ENCODE measurements at regions not wholly inside any gene's neighbourhood (a gene's known extent, or its start where the extent isn't known, plus 50 kb on each side); places are given as distances from the start of the nearest gene placed in this dataset.
"Not testable (repeated sequence)": the region's sequence is repeated elsewhere in the genome, so short reads cannot be mapped to it uniquely, and the experiment has no call there.

GRCh38 chr2:95654897-95655296, 63.1 kb downstream of the TRIM43 start:
- DNase-seq; intact Hi-C loops (cut with DNase I): not testable (repeated sequence)

- intact Hi-C loops (cut with DNase I); DNase-seq: not testable (repeated sequence)
Observed at GRCh38 chr2:95656553-95656952, 64.8 kb downstream of the TRIM43 start.

GRCh38 chr2:95657937-95658336, 66.1 kb downstream of the TRIM43 start:
- intact Hi-C loops (cut with DNase I); DNase-seq: not testable (repeated sequence)

- intact Hi-C loops (cut with DNase I); DNase-seq: not testable (repeated sequence)
Observed at GRCh38 chr2:95660766-95661562, 69.2 kb downstream of the TRIM43 start.

- intact Hi-C loops (cut with DNase I); DNase-seq: not testable (repeated sequence)
Observed at GRCh38 chr2:95663471-95664441, 72.0 kb downstream of the TRIM43 start.

- DNase-seq; intact Hi-C loops (cut with DNase I): not testable (repeated sequence)
Observed at GRCh38 chr2:95666636-95667035, 74.8 kb downstream of the TRIM43 start.

GRCh38 chr2:95667480-95667879, 75.7 kb downstream of the TRIM43 start:
- DNase-seq = no peak
- intact Hi-C loops (cut with DNase I) = no loop called here

- DNase-seq; intact Hi-C loops (cut with DNase I): not testable (repeated sequence)
Observed at GRCh38 chr2:95668934-95669333, 77.1 kb downstream of the TRIM43 start.

GRCh38 chr2:95669441-95669991, 77.7 kb downstream of the TRIM43 start:
- no peak for DNase-seq
- intact Hi-C loops (cut with DNase I) = no loop called here

- intact Hi-C loops (cut with DNase I) = no loop called here
- no peak for DNase-seq
Observed at GRCh38 chr2:95670167-95670566, 78.4 kb downstream of the TRIM43 start.

GRCh38 chr2:95670686-95671085, 78.9 kb downstream of the TRIM43 start:
- DNase-seq = no peak
- intact Hi-C loops (cut with DNase I) = no loop called here

- intact Hi-C loops (cut with DNase I); DNase-seq: not testable (repeated sequence)
Observed at GRCh38 chr2:95671171-95671570, 79.4 kb downstream of the TRIM43 start.

GRCh38 chr2:95671992-95672391, 80.2 kb downstream of the TRIM43 start:
- intact Hi-C loops (cut with DNase I); DNase-seq: not testable (repeated sequence)

GRCh38 chr2:95672500-95672899, 80.7 kb downstream of the TRIM43 start:
- intact Hi-C loops (cut with DNase I) = not testable (repeated sequence)

GRCh38 chr2:95674186-95674585, 82.4 kb downstream of the TRIM43 start:
- intact Hi-C loops (cut with DNase I) = no loop called here
- DNase-seq = peak in 28 of 42 donors; percentile 7 to 81 (median 41)

More at GRCh38 chr2:95672500-95672899, 80.7 kb downstream of the TRIM43 start:
- not testable (repeated sequence) for DNase-seq

GRCh38 chr2:95676573-95676972, 84.8 kb downstream of the TRIM43 start:
- DNase-seq; intact Hi-C loops (cut with DNase I): not testable (repeated sequence)

GRCh38 chr2:95677346-95677745, 85.5 kb downstream of the TRIM43 start:
- intact Hi-C loops (cut with DNase I) = no loop called here
- no peak for DNase-seq

GRCh38 chr2:95677833-95678232, 86.0 kb downstream of the TRIM43 start:
- DNase-seq; intact Hi-C loops (cut with DNase I): not testable (repeated sequence)

GRCh38 chr2:95681158-95681557, 89.4 kb downstream of the TRIM43 start:
- intact Hi-C loops (cut with DNase I); DNase-seq: not testable (repeated sequence)

All from head of caudate nucleus (tissue), 42 donors.